Astrocyte (in vitro differentiated cells and primary cell): ENCODE measurements at regions not wholly inside any gene's neighbourhood (a gene's known extent, or its start where the extent isn't known, plus 50 kb on each side); places are given as distances from the start of the nearest gene placed in this dataset.
"Not testable (repeated sequence)": the region's sequence is repeated elsewhere in the genome, so short reads cannot be mapped to it uniquely, and the experiment has no call there.

Experiments used
- EZH2 ChIP-seq: IDR thresholded peaks from 2 replicates; pipeline ENCODE4 v1.6.1; 2012; ENCODE audit warnings: mild to moderate bottlenecking, low read length, inconsistent platforms; ENCODE audit not compliant: insufficient read depth
- TF ChIP-seq, protein P1 (sequence below): IDR thresholded peaks from 2 replicates; pipeline ENCODE4 v1.5.1; 2011; ENCODE audit warnings: low read depth, mild to moderate bottlenecking, inconsistent platforms, low read length, moderate library complexity; ENCODE audit not compliant: insufficient read depth

GRCh38 chr10:42187501-42188195 is 450.7 kb downstream of the ZNF33B start:
- TF ChIP-seq, protein P1, sequence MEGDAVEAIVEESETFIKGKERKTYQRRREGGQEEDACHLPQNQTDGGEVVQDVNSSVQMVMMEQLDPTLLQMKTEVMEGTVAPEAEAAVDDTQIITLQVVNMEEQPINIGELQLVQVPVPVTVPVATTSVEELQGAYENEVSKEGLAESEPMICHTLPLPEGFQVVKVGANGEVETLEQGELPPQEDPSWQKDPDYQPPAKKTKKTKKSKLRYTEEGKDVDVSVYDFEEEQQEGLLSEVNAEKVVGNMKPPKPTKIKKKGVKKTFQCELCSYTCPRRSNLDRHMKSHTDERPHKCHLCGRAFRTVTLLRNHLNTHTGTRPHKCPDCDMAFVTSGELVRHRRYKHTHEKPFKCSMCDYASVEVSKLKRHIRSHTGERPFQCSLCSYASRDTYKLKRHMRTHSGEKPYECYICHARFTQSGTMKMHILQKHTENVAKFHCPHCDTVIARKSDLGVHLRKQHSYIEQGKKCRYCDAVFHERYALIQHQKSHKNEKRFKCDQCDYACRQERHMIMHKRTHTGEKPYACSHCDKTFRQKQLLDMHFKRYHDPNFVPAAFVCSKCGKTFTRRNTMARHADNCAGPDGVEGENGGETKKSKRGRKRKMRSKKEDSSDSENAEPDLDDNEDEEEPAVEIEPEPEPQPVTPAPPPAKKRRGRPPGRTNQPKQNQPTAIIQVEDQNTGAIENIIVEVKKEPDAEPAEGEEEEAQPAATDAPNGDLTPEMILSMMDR = not testable (repeated sequence)
- not testable (repeated sequence) for TF ChIP-seq EZH2
